ENCODE measurements at regions not wholly inside any gene's neighbourhood (a gene's known extent, or its start where the extent isn't known, plus 50 kb on each side); places are given as distances from the start of the nearest gene placed in this dataset.

DNA sequence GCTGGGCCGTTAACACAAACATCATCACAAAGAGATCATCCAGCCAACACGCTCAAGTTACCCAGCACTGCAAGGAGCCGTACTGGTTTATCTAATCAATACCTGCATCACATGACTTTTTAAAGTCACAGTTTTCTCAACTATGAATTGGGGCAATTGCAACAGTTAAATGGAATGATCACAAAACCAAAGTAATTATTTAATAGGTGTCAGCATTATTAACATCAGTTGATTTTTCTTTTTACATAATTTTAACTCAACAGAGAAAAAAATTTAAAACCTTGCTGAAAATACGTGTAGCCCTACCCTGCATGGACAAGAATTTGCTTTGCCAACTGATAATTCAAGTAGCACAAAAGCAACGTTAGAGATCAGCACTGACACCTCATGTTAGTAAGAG, 95.7 kb upstream of the SOX9 start:
- TF ChIP-seq POLR2AphosphoS5 (IDR thresholded peaks at IDR 0.05; ENCODE audit: borderline replicate concordance, low read depth, low read length) (no peak), EZH2 (IDR thresholded peaks at IDR 0.05) (no peak)
